H1 (cell line): ENCODE measurements at regions not wholly inside any gene's neighbourhood (a gene's known extent, or its start where the extent isn't known, plus 50 kb on each side); places are given as distances from the start of the nearest gene placed in this dataset.

Experiments used
- KDM5A ChIP-seq: fragments of 200-600 bp; IDR thresholded peaks from 2 replicates; pipeline ENCODE4 v1.7.1; 2012; ENCODE audit warnings: mild to moderate bottlenecking, low read length, inconsistent platforms, mixed read lengths
- SIX5 ChIP-seq: IDR thresholded peaks from 2 replicates; pipeline ENCODE4 v1.6.1; 2011; ENCODE audit warnings: mild to moderate bottlenecking, low read depth, low read length

DNA sequence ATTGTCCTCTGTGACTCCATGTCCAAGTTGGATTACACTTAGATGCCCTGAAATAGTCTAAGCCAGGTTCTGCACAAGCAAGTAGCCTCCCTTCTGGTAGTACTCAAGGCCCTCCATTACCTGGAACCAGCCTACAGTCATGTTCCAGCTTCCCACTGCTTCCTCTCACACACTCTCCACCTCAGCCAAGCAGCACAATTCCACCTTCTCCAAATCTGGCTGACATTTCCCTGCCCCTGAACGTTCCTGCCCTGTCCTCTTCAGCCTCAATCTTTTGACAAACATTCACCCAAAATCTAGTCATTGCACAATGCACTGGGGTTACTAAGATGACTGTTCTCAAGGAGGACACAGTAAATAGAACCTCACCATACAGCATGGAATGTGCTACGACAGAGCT lies 95.3 kb upstream of the KLHL29 start:
- TF ChIP-seq KDM5A (no peak), SIX5 (no peak)
